IMR-90 (cell line): ENCODE measurements at regions not wholly inside any gene's neighbourhood (a gene's known extent, or its start where the extent isn't known, plus 50 kb on each side); places are given as distances from the start of the nearest gene placed in this dataset.

ENCODE experiments used
- ATAC-seq: fragments of 200-7000 bp; cut with Tn5 transposase; 2 replicates; pipeline ENCODE4 v1.9.1; 2020; ENCODE audit warnings: low read depth, mild to moderate bottlenecking, moderate library complexity
- BruUV-seq: library from RNA; stranded (reverse); fragments of 400-500 nt; replicated peaks from 2 replicates; lab custom pipeline; 2021; lab: Mats Ljungman, UMichigan
- CTCF ChIA-PET: fragments of 300-600 bp; formaldehyde crosslinking; extraction: SDS; loops from one replicate; lab custom pipeline; 2021; ENCODE audit warnings: antibody characterized with exemption; lab: Yijun Ruan, JAX
- POLR2A ChIA-PET: fragments of 300-600 bp; sonication (Branson Sonifier 250); formaldehyde crosslinking; loops from one replicate; lab custom pipeline; 2022; ENCODE audit warnings: antibody characterized with exemption; ENCODE audit not compliant: unreplicated experiment; lab: Charles Lee
- DNase-seq: peaks from one replicate; pipeline ENCODE4 v3.0.0; 2013
- H2AFZ ChIP-seq: replicated peaks from 2 replicates; pipeline ENCODE3; 2013; ENCODE audit warnings: low read length, mild to moderate bottlenecking; ENCODE audit not compliant: poor library complexity
- H2AK5ac ChIP-seq: 2 replicates; pipeline ENCODE4 v1.6.1; 2013; ENCODE audit warnings: low read depth, low read length, inconsistent platforms
- H2AK9ac ChIP-seq: replicated peaks from 2 replicates; pipeline ENCODE3; 2013; ENCODE audit warnings: mild to moderate bottlenecking, low read depth, low read length, moderate library complexity; ENCODE audit not compliant: poor library complexity
- H2BK120ac ChIP-seq: 2 replicates; pipeline ENCODE4 v1.6.1; 2013; ENCODE audit warnings: low read depth, low read length, inconsistent platforms
- H2BK15ac ChIP-seq: 3 replicates; pipeline ENCODE4 v1.6.1; 2013; ENCODE audit warnings: low read depth, low read length, inconsistent platforms
- H2BK20ac ChIP-seq: 2 replicates; pipeline ENCODE4 v1.6.1; 2013; ENCODE audit warnings: low read depth, mild to moderate bottlenecking, inconsistent platforms, low read length, moderate library complexity
- H2BK5ac ChIP-seq: 2 replicates; pipeline ENCODE4 v1.6.1; 2013; ENCODE audit warnings: mild to moderate bottlenecking, low read depth, low read length, inconsistent platforms; ENCODE audit not compliant: poor library complexity, severe bottlenecking
- H3K14ac ChIP-seq: replicated peaks from 2 replicates; pipeline ENCODE4 v1.6.1; 2013; ENCODE audit warnings: low read depth, low read length, inconsistent platforms
- H3K18ac ChIP-seq: 2 replicates; pipeline ENCODE4 v1.6.1; 2013; ENCODE audit warnings: low read depth, low read length, control low read depth
- H3K23ac ChIP-seq: 2 replicates; pipeline ENCODE4 v1.6.1; 2013; ENCODE audit warnings: low read depth, low read length, inconsistent platforms
- H3K27ac ChIP-seq: 2 replicates; pipeline ENCODE4 v1.5.1; 2013; ENCODE audit warnings: mild to moderate bottlenecking, control low read depth, low read length; ENCODE audit not compliant: insufficient read depth
- H3K27me3 ChIP-seq: 2 replicates; pipeline ENCODE4 v1.6.1; 2013; ENCODE audit warnings: low read length; ENCODE audit not compliant: control insufficient read depth, insufficient read depth
- H3K36me3 ChIP-seq: 2 replicates; pipeline ENCODE4 v1.6.1; 2013; ENCODE audit warnings: low read length, mixed read lengths; ENCODE audit not compliant: control insufficient read depth, insufficient read depth
- H3K4ac ChIP-seq: 2 replicates; pipeline ENCODE4 v1.6.1; 2013; ENCODE audit warnings: low read depth, low read length, inconsistent platforms
- H3K4me1 ChIP-seq: 2 replicates; pipeline ENCODE4 v1.6.1; 2013; ENCODE audit warnings: low read length, mixed read lengths; ENCODE audit not compliant: control insufficient read depth, insufficient read depth
- H3K4me2 ChIP-seq: 2 replicates; pipeline ENCODE4 v1.6.1; 2013; ENCODE audit warnings: low read depth, mild to moderate bottlenecking, control low read depth, low read length, moderate library complexity
- H3K4me3 ChIP-seq: 2 replicates; pipeline ENCODE4 v1.5.1; 2013; ENCODE audit warnings: low read depth, mild to moderate bottlenecking, control low read depth, low read length, moderate library complexity; ENCODE audit not compliant: insufficient read depth
- H3K56ac ChIP-seq: 2 replicates; pipeline ENCODE4 v1.6.1; 2013; ENCODE audit warnings: low read length, inconsistent platforms; ENCODE audit not compliant: insufficient read depth; ENCODE audit errors: extremely low read depth
- H3K79me1 ChIP-seq, 2 experiments: 2 replicates each; pipeline ENCODE4 v1.6.1; 2013; ENCODE audit warnings: low read length in 2 of 2, inconsistent platforms in 1 of 2, low read depth in 1 of 2
- H3K9ac ChIP-seq: 2 replicates; pipeline ENCODE4 v1.6.1; 2013; ENCODE audit warnings: low read depth, low read length, control low read depth
- H3K9me1 ChIP-seq: 2 replicates; pipeline ENCODE4 v1.6.1; 2013; ENCODE audit warnings: low read length, inconsistent platforms; ENCODE audit not compliant: insufficient read depth
- H3K9me3 ChIP-seq: 2 replicates; pipeline ENCODE4 v1.6.1; 2013; ENCODE audit warnings: low read length; ENCODE audit not compliant: control insufficient read depth, insufficient read depth
- H4K20me1 ChIP-seq: 2 replicates; pipeline ENCODE4 v1.6.1; 2013; ENCODE audit warnings: low read length, inconsistent platforms; ENCODE audit not compliant: insufficient read depth
- H4K5ac ChIP-seq: 2 replicates; pipeline ENCODE4 v1.6.1; 2013; ENCODE audit warnings: mild to moderate bottlenecking, low read depth, low read length, control low read depth
- H4K8ac ChIP-seq, 2 experiments: 2 replicates each; pipeline ENCODE4 v1.6.1; 2013; ENCODE audit warnings: low read depth in 2 of 2, low read length in 2 of 2, control low read depth in 1 of 2, inconsistent platforms in 1 of 2
- H4K91ac ChIP-seq: 2 replicates; pipeline ENCODE4 v1.6.1; 2013; ENCODE audit warnings: low read depth, low read length, inconsistent platforms; ENCODE audit not compliant: insufficient read depth
- BHLHE40 ChIP-seq: fragments of 150-350 bp; IDR thresholded peaks from 2 replicates; pipeline ENCODE4 v1.6.1; 2016; ENCODE audit warnings: mild to moderate bottlenecking, low read depth, low read length
- CEBPB ChIP-seq: IDR thresholded peaks from 2 replicates; pipeline ENCODE4 v1.6.1; 2012; ENCODE audit warnings: low read depth, low read length, improper control_type of control experiment
- CHD1 ChIP-seq: IDR thresholded peaks from 2 replicates; pipeline ENCODE4 v1.6.1; 2012; ENCODE audit warnings: low read depth, low read length, improper control_type of control experiment
- FOS ChIP-seq: fragments of 150-350 bp; IDR thresholded peaks from 2 replicates; pipeline ENCODE4 v1.6.1; 2016; ENCODE audit warnings: low read depth, low read length
- MAFK ChIP-seq: IDR thresholded peaks from 2 replicates; pipeline ENCODE4 v1.6.1; 2012; ENCODE audit warnings: low read depth, low read length, improper control_type of control experiment
- MAZ ChIP-seq: IDR thresholded peaks from 2 replicates; pipeline ENCODE4 v1.6.1; 2012; ENCODE audit warnings: low read depth, mild to moderate bottlenecking, low read length, improper control_type of control experiment, moderate library complexity, borderline replicate concordance
- MXI1 ChIP-seq: IDR thresholded peaks from 2 replicates; pipeline ENCODE4 v1.6.1; 2012; ENCODE audit warnings: low read depth, mild to moderate bottlenecking, low read length, moderate library complexity, borderline replicate concordance
- NFE2L2 ChIP-seq: fragments of 150-350 bp; IDR thresholded peaks from 2 replicates; pipeline ENCODE4 v1.6.1; 2016; ENCODE audit warnings: low read depth, mild to moderate bottlenecking, low read length
- POLR2A ChIP-seq: IDR thresholded peaks from 2 replicates; pipeline ENCODE4 v1.6.1; 2012; ENCODE audit warnings: mild to moderate bottlenecking, low read depth, low read length
- RAD21 ChIP-seq: IDR thresholded peaks from 2 replicates; pipeline ENCODE4 v1.6.1; 2012; ENCODE audit warnings: low read length, improper control_type of control experiment
- RCOR1 ChIP-seq: IDR thresholded peaks from 2 replicates; pipeline ENCODE4 v1.6.1; 2012; ENCODE audit warnings: mild to moderate bottlenecking, low read length, improper control_type of control experiment; ENCODE audit not compliant: insufficient replicate concordance
- RFX5 ChIP-seq: IDR thresholded peaks from 2 replicates; pipeline ENCODE4 v1.8.0; 2012; ENCODE audit warnings: low read depth, mild to moderate bottlenecking, low read length, moderate library complexity
- SMC3 ChIP-seq: fragments of 150-350 bp; IDR thresholded peaks from 2 replicates; pipeline ENCODE4 v1.6.1; 2016; ENCODE audit warnings: low read depth, mild to moderate bottlenecking, antibody characterized with exemption, low read length, moderate library complexity
- WGBS, 2 experiments: methylation state at CpG; one replicate each; pipeline versions ENCODE4 v1.1.5 to v1.1.7; 2013; ENCODE audit warnings: missing lambda C conversion rate in 2 of 2; ENCODE audit not compliant: insufficient read length in 1 of 2; ENCODE audit errors: extremely low coverage in 2 of 2; 5-methylcytosine and 5-hydroxymethylcytosine counted together
- dilution Hi-C: fragments of 300-500 bp; cut with HindIII; formaldehyde crosslinking; loops from one replicate; pipeline ENCODE4 v1.14.3; 2018; ENCODE audit warnings: low sequenced_read_pairs; ENCODE audit not compliant: unreplicated experiment
- in situ Hi-C: fragments of 300-500 bp; cut with MboI; formaldehyde crosslinking; loops from 3 replicates; pipeline ENCODE4 v1.14.3; 2019; ENCODE audit warnings: low sequenced_read_pairs, inconsistent platforms, mixed read lengths
- intact Hi-C: fragments of 100-400 bp; cut with micrococcal nuclease; formaldehyde crosslinking; loops from 2 replicates; pipeline ENCODE4 v1.10.0; 2022
- TF ChIP-seq, protein P1 (sequence below): fragments of 150-350 bp; IDR thresholded peaks from 2 replicates; pipeline ENCODE4 v1.6.1; 2016; ENCODE audit warnings: low read depth, mild to moderate bottlenecking, low read length, moderate library complexity, borderline replicate concordance
- TF ChIP-seq, protein P2 (sequence below): conservative IDR thresholded peaks from 2 replicates; pipeline ENCODE4 v1.5.1; 2012; ENCODE audit warnings: mild to moderate bottlenecking, low read depth, low read length, improper control_type of control experiment
- TF ChIP-seq, protein P3 (sequence below): fragments of 150-350 bp; IDR thresholded peaks from 2 replicates; pipeline ENCODE4 v1.6.1; 2017; ENCODE audit warnings: mild to moderate bottlenecking, antibody characterized with exemption, low read length, low read depth

DNA sequence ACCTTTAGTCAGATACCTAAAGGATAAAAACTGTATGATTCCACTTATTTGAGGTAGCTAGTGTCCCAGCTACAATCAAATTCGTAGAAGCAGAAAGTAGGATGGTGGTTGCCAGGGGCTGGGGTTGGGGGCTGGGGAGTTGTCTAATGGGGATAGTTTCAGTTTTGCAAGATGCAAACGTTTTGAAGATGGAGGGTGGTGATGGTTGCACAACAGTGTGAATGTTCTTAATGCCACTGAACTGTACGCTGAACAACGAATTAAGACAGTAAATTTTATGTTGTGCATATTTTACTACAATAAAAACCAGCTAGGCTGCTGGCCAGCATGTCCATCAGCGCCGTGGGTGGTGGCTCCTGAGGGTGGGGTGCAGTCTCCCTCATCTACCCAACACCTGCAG is 137.8 kb downstream of the GADD45G start:
- no TSS peak for BruUV-seq
- H4K20me1 ChIP-seq = no peaks in the 10 kb centered on the region
- H3K27me3 ChIP-seq = no peaks in the 10 kb centered on the region
- no peak overlapping the region for H3K14ac ChIP-seq
- H3K27ac ChIP-seq = no peak overlapping the region
- ATAC-seq (no peak), DNase-seq (no peak)
- no peak overlapping the region for H3K9ac ChIP-seq
- no CpG with 5 or more reads among the region's 6 CpGs for WGBS, 2 experiments
- in situ Hi-C loops (no loop called here), dilution Hi-C loops (no loop called here), intact Hi-C loops (no loop called here)
- no peak overlapping the region for H3K23ac ChIP-seq
- no peak overlapping the region for H3K18ac ChIP-seq
- H3K9me1 ChIP-seq = no peaks in the 10 kb centered on the region
- no peaks in the 10 kb centered on the region for H3K4me1 ChIP-seq
- ChIA-PET CTCF (no interaction called here), POLR2A (no interaction called here)
- H2BK15ac ChIP-seq = no peak overlapping the region
- H2BK5ac ChIP-seq = no peak overlapping the region
- no peak overlapping the region for H2AK9ac ChIP-seq
- no peak overlapping the region for H4K8ac ChIP-seq
- H3K79me1 ChIP-seq = no peaks in the 10 kb centered on the region
- no peak overlapping the region for H2AK5ac ChIP-seq
- no peak overlapping the region for H2BK120ac ChIP-seq
- no peak overlapping the region for H3K4ac ChIP-seq
- H4K5ac ChIP-seq = no peak overlapping the region
- peaks cover 2% of the 10 kb centered on the region; the same call in 1 of the 2 replicates for H3K9me3 ChIP-seq
- no peak overlapping the region for H3K4me2 ChIP-seq
- TF ChIP-seq RAD21 = no peak
- TF ChIP-seq, protein P1, sequence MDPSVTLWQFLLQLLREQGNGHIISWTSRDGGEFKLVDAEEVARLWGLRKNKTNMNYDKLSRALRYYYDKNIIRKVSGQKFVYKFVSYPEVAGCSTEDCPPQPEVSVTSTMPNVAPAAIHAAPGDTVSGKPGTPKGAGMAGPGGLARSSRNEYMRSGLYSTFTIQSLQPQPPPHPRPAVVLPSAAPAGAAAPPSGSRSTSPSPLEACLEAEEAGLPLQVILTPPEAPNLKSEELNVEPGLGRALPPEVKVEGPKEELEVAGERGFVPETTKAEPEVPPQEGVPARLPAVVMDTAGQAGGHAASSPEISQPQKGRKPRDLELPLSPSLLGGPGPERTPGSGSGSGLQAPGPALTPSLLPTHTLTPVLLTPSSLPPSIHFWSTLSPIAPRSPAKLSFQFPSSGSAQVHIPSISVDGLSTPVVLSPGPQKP = no peak
- no peak for TF ChIP-seq SMC3
- no peak for TF ChIP-seq CEBPB
- TF ChIP-seq MXI1 = no peak
- no peak for TF ChIP-seq NFE2L2
- TF ChIP-seq RFX5 = no peak
- no peak for TF ChIP-seq MAFK
- TF ChIP-seq, protein P2, sequence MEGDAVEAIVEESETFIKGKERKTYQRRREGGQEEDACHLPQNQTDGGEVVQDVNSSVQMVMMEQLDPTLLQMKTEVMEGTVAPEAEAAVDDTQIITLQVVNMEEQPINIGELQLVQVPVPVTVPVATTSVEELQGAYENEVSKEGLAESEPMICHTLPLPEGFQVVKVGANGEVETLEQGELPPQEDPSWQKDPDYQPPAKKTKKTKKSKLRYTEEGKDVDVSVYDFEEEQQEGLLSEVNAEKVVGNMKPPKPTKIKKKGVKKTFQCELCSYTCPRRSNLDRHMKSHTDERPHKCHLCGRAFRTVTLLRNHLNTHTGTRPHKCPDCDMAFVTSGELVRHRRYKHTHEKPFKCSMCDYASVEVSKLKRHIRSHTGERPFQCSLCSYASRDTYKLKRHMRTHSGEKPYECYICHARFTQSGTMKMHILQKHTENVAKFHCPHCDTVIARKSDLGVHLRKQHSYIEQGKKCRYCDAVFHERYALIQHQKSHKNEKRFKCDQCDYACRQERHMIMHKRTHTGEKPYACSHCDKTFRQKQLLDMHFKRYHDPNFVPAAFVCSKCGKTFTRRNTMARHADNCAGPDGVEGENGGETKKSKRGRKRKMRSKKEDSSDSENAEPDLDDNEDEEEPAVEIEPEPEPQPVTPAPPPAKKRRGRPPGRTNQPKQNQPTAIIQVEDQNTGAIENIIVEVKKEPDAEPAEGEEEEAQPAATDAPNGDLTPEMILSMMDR = no peak
- TF ChIP-seq POLR2A = no peak
- no peak for TF ChIP-seq FOS
- TF ChIP-seq CHD1 = no peak
- TF ChIP-seq, protein P3, sequence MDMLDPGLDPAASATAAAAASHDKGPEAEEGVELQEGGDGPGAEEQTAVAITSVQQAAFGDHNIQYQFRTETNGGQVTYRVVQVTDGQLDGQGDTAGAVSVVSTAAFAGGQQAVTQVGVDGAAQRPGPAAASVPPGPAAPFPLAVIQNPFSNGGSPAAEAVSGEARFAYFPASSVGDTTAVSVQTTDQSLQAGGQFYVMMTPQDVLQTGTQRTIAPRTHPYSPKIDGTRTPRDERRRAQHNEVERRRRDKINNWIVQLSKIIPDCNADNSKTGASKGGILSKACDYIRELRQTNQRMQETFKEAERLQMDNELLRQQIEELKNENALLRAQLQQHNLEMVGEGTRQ = no peak
- no peak for TF ChIP-seq RCOR1
- TF ChIP-seq BHLHE40 = no peak
- TF ChIP-seq MAZ = no peak
- no peak overlapping the region for H3K4me3 ChIP-seq
- H3K56ac ChIP-seq = no peak overlapping the region
- no peak overlapping the region for H2BK20ac ChIP-seq
- H3K36me3 ChIP-seq = no peaks in the 10 kb centered on the region
- H4K91ac ChIP-seq = no peak overlapping the region
- no peak overlapping the region for H2AFZ ChIP-seq
